Left colon (tissue), 2 donors: ENCODE measurements at regions not wholly inside any gene's neighbourhood (a gene's known extent, or its start where the extent isn't known, plus 50 kb on each side); places are given as distances from the start of the nearest gene placed in this dataset.
"Not testable (repeated sequence)": the region's sequence is repeated elsewhere in the genome, so short reads cannot be mapped to it uniquely, and the experiment has no call there.

Experiments
- ATAC-seq: fragments of 200-7000 bp; cut with Tn5 transposase; one replicate; pipeline ENCODE4 v1.9.1; 2020; ENCODE audit warnings: mild to moderate bottlenecking, moderate library complexity
- DNase-seq, 2 donors: peaks; one replicate each; pipeline ENCODE4 v3.0.0-alpha.2; 2020
- intact Hi-C, 2 donors: fragments of 100-400 bp; cut with DNase I in 1 of 2; cut with micrococcal nuclease in 1 of 2; formaldehyde crosslinking; loops; one replicate each; pipeline versions ENCODE4 v1.11.2 to v1.14.0; 2022; cut with DNase I, micrococcal nuclease
- donor health status: DM: no; HTN: no; CAD: no.
- donor health status: DM: yes; HTN: yes; CAD: no.

DNA sequence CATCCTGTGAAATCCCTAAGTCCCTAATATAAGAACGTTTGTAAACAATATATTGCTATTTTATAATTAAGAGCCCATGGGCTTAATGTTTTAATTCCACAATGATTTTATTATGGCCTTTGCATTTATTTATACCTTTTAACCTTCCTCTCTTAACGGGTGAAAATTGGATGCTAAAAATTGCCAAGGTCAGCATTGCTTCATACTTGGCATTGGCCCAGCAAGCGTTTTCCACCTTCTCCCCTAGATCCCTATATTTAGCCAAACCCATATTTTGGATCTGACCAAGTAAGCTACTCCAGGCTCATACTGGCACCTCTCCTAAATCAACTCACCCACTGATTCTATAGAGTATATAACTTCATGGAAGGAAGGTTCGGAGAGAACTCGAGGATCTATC lies 188.0 kb upstream of the NR2F2 start:
- DNase-seq (no peak), ATAC-seq (no peak)
- intact Hi-C loops, result no loop called here

DNA sequence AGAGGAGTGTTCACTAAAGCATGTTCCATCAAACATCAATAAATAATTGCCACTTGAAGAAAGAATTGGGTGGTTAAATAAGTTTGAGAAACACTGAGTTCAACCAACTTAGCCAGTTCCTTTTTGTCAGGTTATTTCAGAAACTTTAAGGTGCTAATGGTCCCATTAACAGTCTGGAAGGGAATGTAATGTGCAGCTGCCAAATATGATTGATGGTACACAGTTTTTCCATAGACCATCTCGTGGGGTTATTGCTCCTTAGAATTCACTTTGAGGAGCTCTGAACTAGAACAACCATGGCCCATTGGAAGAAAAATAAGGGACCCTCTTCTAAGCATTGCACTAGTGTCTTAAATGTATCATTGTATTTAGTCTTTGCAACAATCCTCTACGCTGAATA lies 185.8 kb upstream of the NR2F2 start:
- DNase-seq (no peak), ATAC-seq (no peak)
- intact Hi-C loops, result no loop called here

DNA sequence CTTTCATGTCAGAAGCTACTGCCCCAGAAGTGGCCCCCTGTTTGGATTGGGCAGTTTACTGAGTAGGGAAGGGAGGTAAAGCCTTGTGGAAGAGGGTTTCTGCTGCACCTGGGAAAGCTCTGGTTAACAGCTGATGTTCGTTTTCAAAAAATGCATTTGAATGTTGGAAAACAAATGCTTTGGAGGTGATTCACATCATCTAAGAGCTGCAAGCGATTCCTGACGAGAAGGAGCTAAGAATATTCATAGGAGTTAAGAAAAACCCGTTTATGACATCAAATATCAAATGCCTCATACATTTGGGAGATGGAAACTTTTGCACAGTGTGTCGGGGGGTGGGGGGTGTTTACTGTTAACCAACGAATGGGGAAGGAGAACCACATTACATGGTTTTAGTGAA lies 183.8 kb upstream of the NR2F2 start:
- DNase-seq, result no peak
- intact Hi-C loops, result no loop called here
- ATAC-seq, result no peak

DNA sequence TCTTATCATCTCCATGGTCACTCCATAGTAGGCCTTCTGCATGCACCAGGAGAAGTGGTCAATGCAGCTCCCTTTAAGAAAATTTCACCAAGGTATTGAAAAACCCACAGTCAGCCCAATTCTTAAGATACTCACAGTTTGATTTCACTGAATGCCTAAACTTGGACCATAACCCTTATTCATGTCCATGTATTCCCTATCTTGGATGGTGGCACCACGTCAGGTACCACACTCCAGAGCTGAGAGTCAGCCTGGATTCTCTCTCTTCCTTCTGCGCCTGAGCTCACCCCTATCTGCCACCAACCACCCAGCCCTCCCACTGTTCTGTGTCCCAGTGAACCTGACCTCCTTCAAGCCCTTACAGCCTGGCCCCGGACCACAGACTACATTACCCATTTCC lies 183.2 kb upstream of the NR2F2 start:
- ATAC-seq, result no peak
- intact Hi-C loops, result no loop called here
- DNase-seq, result no peak

DNA sequence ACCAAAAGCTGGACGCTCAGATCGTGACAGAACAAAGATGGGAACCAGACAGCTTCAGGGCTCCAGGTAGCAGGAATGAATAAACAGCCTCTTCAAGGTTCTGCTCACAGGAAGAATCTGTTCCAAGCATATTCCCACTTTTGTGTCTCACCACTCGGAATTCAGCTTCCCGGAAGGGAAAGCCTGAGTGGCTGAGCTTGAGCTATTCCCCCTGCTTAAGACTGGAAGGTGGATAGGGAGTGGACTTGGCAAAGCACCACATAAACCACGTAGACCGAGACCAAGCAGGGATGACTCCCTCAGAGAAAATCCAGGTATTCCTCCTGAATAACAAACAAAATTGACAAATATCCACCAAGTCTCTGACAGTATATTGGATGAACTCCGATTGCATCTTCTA lies 180.2 kb upstream of the NR2F2 start:
- no peak for DNase-seq
- no peak for ATAC-seq
- intact Hi-C loops, result no loop called here

DNA sequence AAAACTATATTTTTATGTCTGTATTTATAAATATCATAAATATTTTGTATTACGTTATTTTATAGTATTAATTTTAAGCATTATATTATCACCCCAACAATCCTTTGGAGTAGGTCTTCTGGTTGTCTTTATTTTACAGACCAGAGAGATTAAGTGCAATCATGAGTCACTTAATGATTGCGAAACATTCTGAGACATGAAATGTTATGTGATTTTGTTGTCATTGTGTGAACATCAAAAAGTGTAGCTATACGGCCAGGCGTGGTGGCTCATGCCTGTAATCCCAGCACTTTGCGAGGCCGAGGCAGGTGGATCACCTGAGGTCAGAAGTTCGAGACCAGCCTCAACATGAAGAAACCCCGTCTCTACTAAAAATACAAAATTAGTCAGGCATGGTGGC lies 178.8 kb upstream of the NR2F2 start:
- DNase-seq, intact Hi-C loops, ATAC-seq: not testable (repeated sequence)

DNA sequence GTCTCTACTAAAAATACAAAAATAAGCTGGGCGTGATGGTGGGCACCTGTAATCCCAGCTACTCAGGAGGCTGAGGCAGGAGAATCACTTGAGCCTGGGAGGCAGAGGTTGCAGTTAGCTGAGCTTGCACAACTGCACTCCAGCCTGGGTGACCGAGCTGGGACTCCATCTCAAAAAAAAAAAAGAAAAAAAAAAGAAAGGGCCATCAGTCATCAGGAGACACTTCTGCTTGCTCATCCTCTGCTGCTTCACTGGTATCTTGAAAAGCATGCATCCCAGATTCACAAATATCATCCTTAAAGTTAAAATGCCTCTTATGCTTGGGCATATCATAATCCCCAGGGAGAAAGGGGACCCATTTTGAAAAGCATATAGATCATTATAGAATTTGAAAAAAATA lies 176.6 kb upstream of the NR2F2 start:
- no peak for ATAC-seq
- intact Hi-C loops, result no loop called here

DNA sequence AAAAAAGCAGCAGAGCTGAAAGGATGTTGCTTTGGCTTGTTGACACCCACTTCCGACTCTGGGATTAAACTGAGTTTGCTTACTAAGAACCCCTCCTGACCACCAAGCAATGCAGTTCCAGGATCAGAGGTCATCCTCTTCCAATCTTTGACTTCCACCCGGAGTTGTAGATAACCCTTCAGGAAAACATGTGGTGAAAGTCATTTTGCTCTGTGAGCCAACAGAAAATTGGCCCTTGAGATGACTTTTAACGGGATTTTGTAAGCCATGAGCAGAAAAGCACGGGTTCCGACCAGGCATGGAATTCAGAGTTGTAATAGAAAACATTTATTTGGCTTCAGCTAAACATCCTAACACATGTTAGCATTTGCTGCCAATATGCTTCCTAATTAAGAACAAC lies 171.6 kb upstream of the NR2F2 start:
- ATAC-seq (no peak), DNase-seq (no peak)
- intact Hi-C loops, result no loop called here

More for the DNA sequence above, 176.6 kb upstream of the NR2F2 start:
- no peak for DNase-seq

DNA sequence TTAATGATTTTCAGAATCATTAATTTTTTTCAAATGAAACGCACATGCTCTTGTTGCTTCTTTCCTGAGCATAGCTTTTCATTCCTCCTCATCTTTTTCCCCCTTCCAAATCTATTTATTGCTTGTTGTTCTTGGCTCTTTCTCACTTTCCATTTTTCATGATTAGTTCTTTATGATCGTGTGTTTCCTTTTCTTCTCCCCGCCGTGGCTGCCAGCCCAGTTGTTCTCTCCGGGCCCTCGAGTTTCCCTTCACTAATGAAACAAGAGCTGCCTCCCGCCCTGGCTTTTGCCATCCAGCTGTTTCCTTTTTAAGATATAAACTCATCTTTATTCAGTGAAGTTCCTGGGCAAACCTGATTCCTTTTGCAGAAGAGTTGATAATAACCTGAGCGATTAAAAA lies 170.2 kb upstream of the NR2F2 start:
- ATAC-seq (no peak), DNase-seq (peak in 1 of 2 donors; percentile 10)
- intact Hi-C loops, result no loop called here

DNA sequence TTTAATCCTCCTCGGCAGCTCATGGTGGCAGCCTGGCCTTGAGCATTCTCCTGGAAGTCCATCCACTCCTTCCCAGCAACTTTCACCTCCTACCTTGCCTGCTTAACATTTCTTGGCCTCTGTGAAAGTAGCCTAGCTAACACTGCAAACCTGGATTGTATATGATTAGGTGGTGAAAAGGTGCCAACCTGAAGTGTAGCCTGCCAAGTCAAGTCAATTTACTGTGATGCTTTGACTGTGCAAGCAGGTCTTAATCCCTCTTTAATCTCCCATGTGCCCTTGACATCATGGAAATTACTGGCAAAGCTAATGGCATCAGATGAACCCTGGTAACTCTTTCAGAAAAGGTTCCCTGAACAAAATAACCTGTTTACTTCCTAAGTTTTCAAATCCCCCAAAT lies 169.7 kb upstream of the NR2F2 start:
- intact Hi-C loops, result no loop called here
- DNase-seq (no peak), ATAC-seq (no peak)

DNA sequence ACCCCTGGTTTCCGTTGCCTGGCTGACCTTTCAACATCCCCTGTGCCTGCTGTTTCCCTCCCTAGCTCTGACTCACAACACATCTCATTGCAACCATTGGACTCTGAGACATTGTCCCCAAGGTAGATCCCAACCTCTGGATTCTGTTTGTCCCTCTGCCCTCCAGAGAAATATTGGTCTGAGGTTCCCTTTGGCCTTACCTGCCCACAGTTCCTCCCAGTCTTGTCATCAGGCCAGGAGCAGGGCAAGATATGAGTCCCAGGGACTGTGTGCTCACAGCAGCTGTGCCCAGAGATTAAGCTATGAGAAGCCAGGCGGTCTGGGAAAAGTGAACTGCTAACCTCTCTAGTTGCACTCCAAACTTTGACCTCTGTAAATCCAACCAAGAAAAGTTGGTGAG lies 168.2 kb upstream of the NR2F2 start:
- DNase-seq (no peak), ATAC-seq (no peak)
- intact Hi-C loops, result no loop called here

DNA sequence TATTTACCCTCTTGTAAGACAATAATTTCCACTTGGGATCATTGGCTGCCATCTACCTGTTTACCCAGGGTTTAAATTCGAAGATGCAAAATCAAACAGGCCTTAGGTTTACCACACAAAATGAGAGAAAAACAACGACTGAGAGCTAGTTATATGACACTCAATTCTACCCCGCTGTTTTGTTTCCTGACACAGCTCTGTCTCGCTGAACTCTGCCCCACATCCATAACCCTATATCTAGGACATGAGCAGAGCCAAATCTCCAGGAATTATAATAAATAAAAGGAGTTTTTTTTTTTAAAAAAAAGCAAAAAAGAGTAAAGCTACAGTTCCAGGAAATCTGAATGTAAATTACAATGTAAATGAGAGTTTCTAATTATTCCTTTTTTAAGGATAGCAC lies 165.4 kb upstream of the NR2F2 start:
- DNase-seq, result no peak

DNA sequence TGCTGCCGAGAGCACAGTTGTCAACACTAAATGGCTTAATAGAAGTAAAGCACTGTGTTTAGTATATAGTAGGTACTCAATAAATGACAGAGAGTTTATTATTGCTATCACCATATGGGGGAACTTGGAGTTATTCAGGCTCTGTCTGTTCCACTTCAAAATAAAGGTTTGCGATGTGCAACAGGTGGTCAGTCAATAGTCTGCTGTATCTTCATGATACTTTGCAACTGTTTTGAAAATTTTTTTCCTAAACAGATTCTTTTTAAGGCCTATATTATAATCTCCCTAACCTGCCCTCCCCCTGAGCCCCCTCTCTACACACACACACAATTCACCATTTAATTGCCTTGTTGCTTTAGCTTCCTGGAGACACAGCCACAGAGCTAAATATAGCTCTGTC lies 164.7 kb upstream of the NR2F2 start:
- ATAC-seq (no peak), DNase-seq (no peak)
- intact Hi-C loops, result no loop called here

More for the DNA sequence above, 165.4 kb upstream of the NR2F2 start:
- no peak for ATAC-seq
- intact Hi-C loops, result no loop called here

DNA sequence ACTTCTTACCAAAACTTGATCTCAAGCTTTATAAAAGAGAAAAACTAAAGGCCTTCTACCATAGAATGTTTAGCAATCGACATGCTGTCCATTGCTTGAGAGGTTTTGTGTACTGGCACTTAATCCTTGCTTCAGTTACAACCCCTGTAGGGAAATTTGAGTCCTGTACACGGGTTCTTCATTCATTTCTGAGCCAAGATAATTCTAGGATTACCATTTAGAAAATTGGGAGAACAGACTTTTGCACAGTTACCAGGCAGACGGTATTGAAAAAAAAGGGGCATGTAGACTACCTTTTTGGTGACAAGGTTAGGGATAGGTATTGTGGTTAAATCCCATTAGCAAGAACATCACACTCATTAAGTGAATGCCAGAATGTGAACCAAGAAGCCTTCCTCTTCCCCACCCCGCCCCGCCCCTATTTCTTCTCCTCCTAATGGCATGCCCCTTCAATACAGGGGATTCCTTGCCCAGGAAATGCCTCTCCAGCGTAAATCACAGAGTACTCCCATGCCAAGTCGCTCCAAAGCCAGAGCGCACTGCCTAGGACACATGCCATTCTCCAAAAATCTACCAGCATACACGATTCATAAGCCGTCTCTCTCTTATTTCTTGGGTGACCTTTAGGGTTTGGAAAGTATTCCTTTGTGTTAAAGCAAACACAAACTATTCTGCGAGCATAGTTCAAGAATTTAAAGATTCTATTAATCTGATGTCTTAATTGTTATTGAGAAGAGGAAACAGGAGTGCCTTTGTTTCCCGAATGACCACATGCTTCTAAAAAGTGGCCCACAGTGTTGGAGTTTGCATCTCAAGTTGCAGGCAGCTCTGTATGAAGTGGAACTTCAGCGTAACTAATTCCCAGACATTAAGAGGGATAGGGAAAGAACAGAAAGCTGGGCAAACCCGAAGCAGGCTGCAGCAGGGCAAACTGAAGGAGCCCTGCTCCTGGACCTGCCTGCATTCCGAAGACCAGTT lies 164.0 kb upstream of the NR2F2 start:
- DNase-seq, result no peak
- intact Hi-C loops, result no loop called here
- ATAC-seq, result no peak

DNA sequence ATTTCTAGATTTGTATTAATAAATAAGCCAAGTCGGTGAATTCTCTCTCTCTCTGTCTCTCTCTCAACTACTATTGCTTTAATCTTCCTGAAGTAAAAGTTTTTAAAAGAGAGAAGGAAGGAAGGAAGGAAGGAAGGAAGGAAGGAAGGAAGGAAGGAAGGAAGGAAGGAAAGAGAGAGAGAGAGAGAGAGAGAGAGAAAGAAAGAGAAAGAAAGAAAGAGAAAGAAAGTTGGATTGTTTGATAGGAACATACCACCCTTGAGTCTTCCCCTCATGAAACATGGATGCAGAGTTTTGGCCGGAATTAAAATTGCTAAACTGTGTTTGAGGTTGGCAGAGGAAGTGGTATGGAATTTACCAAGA lies 159.9 kb upstream of the NR2F2 start:
- intact Hi-C loops, ATAC-seq, DNase-seq: not testable (repeated sequence)

DNA sequence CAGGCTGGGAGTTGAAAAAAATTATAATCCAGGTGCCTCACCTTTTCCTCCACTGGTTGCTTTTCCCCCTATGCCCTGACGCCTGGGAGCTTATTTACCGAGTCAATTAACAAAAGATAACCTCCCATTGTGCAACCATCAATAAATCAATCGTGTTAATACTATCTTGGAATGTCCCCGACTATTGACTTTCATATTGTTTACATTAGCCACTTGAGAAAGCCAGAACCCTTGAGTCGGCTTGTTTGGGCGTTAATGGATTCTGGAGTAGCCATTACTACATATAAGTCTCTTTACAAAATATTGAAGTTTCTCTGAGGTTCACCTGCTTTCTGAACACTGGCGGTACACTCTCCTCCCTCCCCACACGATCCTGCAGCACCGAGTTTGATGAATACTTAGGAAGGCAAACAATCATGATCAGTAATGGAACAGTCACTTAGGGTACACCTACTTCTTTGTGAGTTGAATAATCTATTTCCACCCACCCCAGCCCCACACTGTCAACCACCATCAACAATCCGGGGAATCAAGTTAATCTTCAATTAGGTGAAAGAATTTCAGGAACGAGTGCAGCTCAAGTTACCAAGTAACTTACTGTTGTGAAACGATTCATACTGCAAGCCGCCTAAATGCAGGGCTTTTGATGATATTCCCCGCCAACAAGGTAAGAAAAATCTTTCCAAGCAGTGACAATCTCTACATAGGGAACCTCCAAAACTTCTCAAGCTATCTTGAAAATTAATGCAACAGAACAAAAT lies 159.3 kb upstream of the NR2F2 start:
- intact Hi-C loops, result no loop called here
- no peak for DNase-seq
- no peak for ATAC-seq

DNA sequence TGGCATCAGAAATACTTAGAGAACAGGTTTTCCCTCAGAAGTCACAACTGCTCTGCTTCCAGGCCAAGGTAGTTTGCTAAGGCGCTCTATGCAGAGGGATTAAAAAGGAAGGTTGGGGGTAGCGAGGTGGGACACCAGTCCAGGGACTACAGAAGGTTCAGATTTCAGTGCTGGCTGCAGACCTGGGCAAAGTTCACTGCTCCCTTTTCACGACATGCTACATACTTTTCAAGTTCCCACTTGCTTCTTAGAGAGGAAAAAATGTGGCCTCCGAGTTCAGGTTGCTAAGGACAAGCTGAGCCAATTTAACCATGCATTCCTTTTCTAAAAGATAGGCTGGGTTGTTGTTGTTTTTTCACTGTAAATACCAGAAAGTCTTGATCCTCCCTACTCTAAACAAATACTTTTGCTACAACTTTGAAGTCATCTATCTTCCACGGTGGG lies 158.6 kb upstream of the NR2F2 start:
- intact Hi-C loops, result no loop called here
- DNase-seq (no peak), ATAC-seq (no peak)

DNA sequence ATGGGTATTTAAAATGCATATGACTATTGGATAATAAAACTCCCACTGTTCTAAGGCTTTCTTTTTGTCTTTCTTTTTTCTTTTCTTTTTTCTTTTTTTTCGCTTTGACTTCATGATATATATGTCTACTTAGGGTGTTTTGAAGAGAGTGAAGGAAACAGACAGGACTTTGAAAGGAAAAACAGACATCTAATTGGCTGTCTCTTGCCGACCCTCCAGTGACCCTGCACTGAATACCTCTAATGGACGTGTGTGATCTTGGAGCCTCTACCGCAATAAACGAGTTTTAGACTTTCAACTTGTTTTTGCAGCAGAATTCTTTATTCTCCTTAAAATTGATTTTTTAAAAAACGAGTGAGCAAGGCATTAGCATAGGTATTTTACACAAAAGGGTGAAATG lies 158.1 kb upstream of the NR2F2 start:
- intact Hi-C loops, result no loop called here
- DNase-seq (no peak), ATAC-seq (no peak)

DNA sequence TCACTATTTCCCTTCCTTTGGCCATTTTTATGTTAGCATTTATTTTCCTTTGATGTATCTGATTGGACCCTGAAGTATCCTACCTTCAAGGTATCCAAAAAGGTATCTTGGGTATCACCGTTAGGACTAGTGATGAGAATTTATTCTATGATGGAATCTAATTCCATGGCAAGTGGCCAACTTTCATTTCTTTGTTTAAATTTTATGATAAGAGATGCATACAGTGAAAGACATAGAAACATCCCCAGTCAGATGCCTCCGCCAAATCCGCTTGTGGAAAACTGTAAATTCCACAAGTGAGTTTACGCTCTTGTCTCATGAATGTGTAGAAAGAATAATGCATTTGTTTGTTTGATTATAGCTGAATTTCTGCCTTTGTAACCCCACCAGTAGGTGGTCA lies 153.7 kb upstream of the NR2F2 start:
- ATAC-seq (no peak), DNase-seq (no peak)
- intact Hi-C loops, result no loop called here

DNA sequence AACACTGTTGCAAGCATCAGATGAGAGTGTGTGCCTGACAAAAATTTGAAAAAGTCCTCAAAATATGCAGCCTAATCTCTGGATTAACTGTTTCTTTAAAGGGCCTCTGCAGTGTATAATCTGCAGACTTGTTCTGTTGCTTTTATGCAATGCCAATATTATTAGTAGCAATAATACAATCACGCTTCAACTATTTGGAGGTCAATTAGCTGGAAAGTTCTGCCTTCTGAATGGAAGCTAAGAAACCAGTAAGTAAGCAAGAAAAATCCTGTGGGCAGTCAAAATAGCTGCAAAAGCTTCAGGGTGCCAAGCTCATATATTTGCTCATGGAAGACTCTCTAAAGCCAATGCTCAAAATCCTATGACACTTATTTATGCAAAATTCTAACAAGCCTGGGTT lies 153.2 kb upstream of the NR2F2 start:
- no peak for ATAC-seq
- intact Hi-C loops, result no loop called here
- no peak for DNase-seq
